NCI-H2227 (cell line): ENCODE measurements at regions not wholly inside any gene's neighbourhood (a gene's known extent, or its start where the extent isn't known, plus 50 kb on each side); places are given as distances from the start of the nearest gene placed in this dataset.

Source experiments
- DNase-seq: peaks from one replicate; lab custom pipeline; 2025; ENCODE audit not compliant: unreplicated experiment; lab: John Stamatoyannopoulos, UW

DNA sequence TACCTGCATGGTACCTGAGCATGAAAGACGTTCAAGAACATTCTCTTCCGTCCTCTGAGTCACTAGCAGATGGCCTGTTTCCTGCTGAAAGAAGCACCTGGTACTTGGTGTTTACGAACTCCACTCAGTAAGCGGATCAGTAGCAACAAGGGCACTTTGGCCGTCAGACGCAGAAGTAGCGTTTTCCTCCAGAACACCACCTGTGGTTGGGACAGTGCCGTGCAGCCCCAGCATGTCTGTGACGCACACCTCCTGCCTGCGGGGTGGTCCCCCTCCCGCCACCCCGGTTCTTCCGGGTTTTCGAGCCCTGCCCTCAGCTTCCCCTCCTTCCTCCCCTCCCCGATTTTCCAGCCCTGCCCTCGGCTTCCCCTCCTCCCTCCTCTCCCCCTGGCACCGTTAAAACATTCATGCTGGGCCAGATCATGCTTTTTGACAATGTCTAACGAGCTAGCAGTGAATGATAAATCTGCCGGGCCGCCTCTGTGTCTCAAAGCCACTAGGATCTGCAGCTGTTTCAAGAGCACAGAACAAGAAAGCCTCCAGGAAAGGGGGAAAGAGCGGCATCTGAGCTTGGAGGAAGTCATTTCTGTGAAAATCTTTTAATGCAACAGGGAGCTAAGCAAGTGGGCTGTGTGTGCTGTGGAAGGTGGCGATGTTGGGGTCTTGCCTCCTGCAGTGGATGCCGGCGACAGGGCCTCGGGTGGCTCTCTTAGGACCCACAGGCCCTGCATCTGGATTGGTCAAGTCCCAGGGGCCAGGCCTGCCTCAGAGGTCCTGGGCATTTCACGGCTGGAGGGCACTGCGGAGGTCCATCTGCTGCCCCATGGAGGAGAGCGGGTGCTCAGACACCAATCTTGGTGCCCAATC lies 207.9 kb downstream of the ERMARD start:
- no peak for DNase-seq

DNA sequence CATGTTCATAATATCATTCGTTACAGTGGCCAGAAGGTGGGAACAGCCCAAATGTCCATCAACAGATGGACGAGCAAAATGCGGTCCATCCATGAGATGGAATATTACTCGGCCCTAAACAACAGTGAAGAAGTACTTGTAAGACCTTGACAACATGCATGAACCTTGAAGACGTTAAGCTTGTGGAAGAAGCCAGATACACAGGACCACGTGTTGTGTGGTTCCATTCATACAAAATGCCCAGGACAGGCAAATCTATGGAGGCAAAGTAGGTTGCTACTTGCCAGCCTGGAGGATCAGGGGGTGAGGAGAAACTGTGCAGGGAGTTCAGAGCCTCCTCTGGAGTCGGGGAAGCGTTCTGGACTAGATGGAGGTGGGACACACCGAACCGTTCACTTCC lies 207.1 kb downstream of the ERMARD start:
- no peak for DNase-seq

DNA sequence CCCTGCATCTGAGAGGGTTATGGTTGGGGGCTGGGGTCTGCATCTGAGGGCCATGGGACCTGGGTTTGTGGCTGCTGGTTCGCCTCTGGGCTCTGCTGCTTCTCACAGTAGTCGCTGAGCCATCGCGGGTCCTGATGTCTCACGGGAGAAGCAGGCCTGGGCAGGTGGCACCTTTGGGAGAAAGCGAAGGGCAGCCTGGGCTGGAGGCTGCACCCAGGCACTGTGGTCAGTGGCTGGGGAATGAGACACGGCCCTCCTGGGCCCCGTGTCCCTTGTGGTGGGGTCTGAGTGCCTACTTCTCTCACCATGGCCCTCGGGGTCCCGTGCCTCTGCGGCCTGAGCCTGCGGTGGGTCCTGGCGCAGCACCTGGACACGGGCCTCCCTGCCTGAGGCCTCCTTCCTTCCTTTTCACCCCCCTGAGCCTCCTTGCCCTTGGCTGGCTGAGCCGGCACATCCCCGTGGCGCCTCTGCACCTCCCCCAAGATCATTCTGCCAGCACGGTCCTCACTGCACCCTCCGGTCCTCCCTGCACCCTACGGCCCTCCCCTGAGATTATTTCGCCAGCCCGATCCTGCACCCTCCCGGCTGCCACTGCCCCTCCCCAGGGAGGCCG lies 206.0 kb downstream of the ERMARD start:
- no peak for DNase-seq

- DNase-seq, result no peak
Observed at GRCh38 chr6:169956580-169956979, 205.2 kb downstream of the ERMARD start.

GRCh38 chr6:169955731-169956437 lies 204.5 kb downstream of the ERMARD start:
- DNase-seq, result no peak

- DNase-seq, result no peak
Observed at GRCh38 chr6:169954977-169955376, 203.6 kb downstream of the ERMARD start.

- no peak for DNase-seq
Observed at GRCh38 chr6:169953686-169954085, 202.3 kb downstream of the ERMARD start.

DNA sequence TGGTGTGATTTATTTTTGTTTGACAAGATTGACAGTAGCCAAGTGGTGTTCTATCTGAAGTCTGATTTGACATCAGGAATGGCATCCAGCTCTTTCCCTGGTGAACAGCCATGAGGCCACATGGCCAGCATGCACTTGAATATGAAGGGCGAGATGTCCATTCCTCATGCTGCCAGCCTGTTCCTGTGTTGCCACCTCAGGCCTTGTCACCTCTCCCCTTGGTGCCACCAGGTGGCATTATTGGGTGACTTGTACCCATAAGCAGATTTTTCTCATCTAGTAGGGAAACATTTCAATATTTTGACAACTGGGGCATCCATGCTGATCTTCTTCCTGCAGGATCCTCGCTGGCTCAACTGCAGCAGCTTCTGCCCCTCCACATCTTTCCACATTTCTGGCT lies 199.1 kb downstream of the ERMARD start:
- no peak for DNase-seq

DNA sequence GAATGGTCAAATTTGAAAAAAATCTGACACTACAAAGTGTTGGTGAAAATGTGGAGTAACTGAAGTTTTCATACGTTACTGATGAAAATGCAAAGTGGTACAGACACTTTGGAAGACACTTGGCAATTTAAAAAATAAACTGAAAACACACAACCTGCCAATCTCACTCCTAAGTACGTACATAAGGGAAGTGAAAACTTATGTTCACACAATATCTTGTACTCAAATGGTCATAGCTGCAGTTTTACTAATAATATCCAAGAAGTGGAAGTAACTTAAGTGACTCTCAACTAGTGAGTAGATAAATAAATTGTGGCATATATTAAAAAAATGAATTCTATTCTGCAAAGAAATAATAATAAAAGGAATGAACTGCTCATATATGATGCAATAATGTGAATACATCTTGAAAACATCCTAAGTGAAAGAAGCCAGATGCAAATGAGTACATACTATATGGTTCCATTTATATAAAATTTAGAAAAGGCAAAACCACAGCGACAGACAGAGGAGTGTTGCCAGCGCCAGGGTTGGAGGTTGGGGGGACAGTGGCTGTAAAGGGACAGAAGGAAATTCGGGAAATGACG lies 198.2 kb downstream of the ERMARD start:
- DNase-seq, result no peak

GRCh38 chr6:169946971-169947370 lies 195.5 kb downstream of the ERMARD start:
- no peak for DNase-seq

- no peak for DNase-seq
Observed at GRCh38 chr6:169945117-169945516, 193.7 kb downstream of the ERMARD start.

- DNase-seq, result no peak
Observed at GRCh38 chr6:169944415-169944814, 193.0 kb downstream of the ERMARD start.

- no peak for DNase-seq
Observed at GRCh38 chr6:169944061-169944337, 192.6 kb downstream of the ERMARD start.

- DNase-seq, result no peak
Observed at GRCh38 chr6:169943241-169944060, 192.0 kb downstream of the ERMARD start.

GRCh38 chr6:169942173-169942572 lies 190.8 kb downstream of the ERMARD start:
- DNase-seq, result no peak

DNA sequence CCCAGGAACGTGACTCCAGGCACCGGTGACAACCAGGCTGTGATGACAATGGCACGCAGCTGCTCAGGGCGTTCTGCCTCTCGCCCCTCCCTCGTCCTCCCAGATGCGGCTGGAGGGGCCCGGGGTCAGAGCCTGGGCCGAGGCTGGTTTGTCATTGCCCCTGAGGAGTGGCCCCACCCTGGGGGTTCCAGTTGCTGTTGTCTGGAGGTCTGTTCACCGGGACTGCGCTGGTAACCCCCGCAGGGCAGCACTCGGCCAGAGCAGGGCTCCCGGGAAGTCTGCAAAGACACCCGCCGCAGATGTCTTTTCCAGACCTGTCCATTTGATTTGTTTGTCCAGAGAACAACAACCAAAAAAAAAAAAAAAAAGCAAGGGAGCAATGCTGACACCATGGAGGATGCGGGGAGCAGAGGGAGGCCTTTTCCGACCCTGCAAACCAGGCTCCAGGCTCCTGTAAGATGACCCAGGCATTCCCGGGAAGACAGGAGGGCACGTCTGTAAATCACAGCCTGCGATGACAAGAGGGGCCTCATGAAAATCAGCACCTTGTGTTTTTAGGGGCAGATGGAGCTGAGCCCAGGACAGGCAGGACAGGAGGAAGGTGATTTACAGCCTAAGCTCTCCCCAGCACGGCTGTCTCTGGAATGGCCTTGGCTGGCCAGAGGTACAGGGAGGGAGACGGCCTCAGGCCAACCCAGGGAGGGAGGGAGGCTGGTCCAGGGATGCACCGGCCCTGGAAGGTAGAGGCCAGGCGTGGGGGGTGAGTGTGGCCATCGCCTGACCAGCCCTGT lies 189.3 kb downstream of the ERMARD start:
- no peak for DNase-seq

- DNase-seq, result no peak
Observed at GRCh38 chr6:169939554-169940164, 188.2 kb downstream of the ERMARD start.

- DNase-seq, result no peak
Observed at GRCh38 chr6:169938731-169939130, 187.3 kb downstream of the ERMARD start.

DNA sequence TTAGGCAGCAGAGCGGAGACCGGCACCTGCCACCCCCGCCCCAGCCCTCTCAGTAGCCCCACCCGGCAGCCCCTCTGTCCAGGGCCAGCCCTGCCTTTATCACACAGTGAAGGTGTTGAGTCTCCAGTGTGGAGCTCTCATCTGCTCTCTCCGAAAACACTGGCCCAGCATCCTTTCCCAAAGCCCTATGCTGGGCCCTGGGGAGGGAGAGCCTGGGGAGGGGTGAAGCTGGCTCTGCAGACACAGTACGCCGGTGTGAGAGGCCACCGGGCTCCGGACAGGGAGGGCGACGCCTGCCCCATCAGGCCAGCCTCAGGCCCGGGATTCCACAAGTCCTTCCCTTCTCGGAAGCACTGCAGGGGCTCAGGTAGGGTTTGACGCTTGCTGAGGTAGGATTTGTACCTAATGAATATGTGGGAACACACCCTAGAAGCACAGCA lies 186.9 kb downstream of the ERMARD start:
- DNase-seq, result no peak
